ENCODE measurements at regions not wholly inside any gene's neighbourhood (a gene's known extent, or its start where the extent isn't known, plus 50 kb on each side); places are given as distances from the start of the nearest gene placed in this dataset.
A peak's percentile ranks its signal among the peaks of the same experiment; 100 is the strongest.

DNA sequence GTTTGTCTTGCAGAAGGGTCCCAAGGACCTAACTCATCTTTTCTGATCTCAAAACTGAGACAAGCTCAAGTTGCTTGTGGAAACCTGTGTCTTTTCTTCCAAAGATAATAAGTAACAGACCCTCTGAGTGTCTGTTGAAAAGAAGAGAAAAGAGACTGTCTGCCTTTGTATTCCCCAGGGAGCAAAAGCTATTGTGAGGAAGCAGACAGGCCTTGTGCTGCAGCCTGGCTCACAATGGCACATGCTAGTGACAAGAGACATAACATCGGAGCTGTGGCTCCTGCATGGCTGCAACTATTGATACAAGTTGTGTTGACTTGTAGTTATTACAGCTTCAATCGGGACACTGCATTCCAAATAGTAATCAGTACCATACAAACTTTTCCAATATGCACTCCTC, 202.9 kb downstream of the DKK1 start:
- Histone ChIP-seq H4K20me1 (ENCODE audit: insufficient read depth, low read length) (no peaks in the 10 kb centered on the region), H3K27me3 (ENCODE audit: insufficient read depth, low read length) (no peaks in the 10 kb centered on the region), H3K4me3 (ENCODE audit: insufficient read depth, low read depth, low read length) (no peak overlapping the region), H2AFZ (ENCODE audit: low read depth, low read length) (peak overlapping the region; percentile 40), H3K4me1 (ENCODE audit: insufficient read depth, low read length) (no peaks in the 10 kb centered on the region), H3K9ac (ENCODE audit: low read length) (no peak overlapping the region), H3K9me3 (ENCODE audit: insufficient read depth, low read depth, low read length) (no peaks in the 10 kb centered on the region), H3K36me3 (ENCODE audit: insufficient read depth, low read length) (no peaks in the 10 kb centered on the region), H3K27ac (ENCODE audit: low read depth, low read length) (no peak overlapping the region), H3K4me2 (ENCODE audit: low read length) (no peak overlapping the region), H3K79me2 (ENCODE audit: insufficient read depth, low read length) (no peaks in the 10 kb centered on the region)
- no peaks in the 10 kb centered on the region for H3K9me3 Mint-ChIP-seq (ENCODE audit: unreplicated experiment)
- no peak for FAIRE-seq
- H3K36me3 Mint-ChIP-seq (ENCODE audit: low read depth, unreplicated experiment), result no peaks in the 10 kb centered on the region
- H3K27me3 Mint-ChIP-seq (ENCODE audit: low read depth, unreplicated experiment), result no peaks in the 10 kb centered on the region
- H3K4me3 Mint-ChIP-seq (ENCODE audit: unreplicated experiment), result no peak overlapping the region
- no peak overlapping the region for H3K27ac Mint-ChIP-seq (ENCODE audit: unreplicated experiment)
- H3K4me1 Mint-ChIP-seq (ENCODE audit: low read depth, unreplicated experiment), result peaks cover 10% of the 10 kb centered on the region
- DNase-seq (ENCODE audit: low read depth), result no peak
- no peak for TF ChIP-seq EZH2 (IDR thresholded peaks at IDR 0.05; ENCODE audit: insufficient read depth, low read length)
- TF ChIP-seq, protein P1, sequence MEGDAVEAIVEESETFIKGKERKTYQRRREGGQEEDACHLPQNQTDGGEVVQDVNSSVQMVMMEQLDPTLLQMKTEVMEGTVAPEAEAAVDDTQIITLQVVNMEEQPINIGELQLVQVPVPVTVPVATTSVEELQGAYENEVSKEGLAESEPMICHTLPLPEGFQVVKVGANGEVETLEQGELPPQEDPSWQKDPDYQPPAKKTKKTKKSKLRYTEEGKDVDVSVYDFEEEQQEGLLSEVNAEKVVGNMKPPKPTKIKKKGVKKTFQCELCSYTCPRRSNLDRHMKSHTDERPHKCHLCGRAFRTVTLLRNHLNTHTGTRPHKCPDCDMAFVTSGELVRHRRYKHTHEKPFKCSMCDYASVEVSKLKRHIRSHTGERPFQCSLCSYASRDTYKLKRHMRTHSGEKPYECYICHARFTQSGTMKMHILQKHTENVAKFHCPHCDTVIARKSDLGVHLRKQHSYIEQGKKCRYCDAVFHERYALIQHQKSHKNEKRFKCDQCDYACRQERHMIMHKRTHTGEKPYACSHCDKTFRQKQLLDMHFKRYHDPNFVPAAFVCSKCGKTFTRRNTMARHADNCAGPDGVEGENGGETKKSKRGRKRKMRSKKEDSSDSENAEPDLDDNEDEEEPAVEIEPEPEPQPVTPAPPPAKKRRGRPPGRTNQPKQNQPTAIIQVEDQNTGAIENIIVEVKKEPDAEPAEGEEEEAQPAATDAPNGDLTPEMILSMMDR (IDR thresholded peaks at IDR 0.05; ENCODE audit: insufficient read depth, low read depth, low read length), result no peak

DNA sequence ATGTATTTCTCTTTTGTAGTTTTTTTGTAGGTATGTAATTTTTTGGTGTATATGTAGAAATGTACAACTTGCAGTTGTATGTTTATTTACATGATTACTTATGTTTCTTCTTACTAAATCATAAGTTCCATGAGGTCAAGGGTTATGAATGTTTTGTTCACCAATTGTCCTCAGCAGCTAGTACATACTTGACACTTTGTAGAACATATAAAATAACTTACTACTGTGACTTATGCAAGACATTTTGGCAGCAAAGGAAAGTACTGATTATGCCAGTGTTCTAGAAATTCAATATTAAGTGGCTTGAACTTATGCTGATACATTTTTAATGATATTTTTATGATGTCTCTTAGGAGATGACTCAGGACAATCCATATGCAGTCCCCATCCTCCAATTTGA, 209.6 kb downstream of the DKK1 start:
- Histone ChIP-seq H4K20me1 (ENCODE audit: insufficient read depth, low read length) (no peaks in the 10 kb centered on the region), H3K27ac (ENCODE audit: low read depth, low read length) (no peak overlapping the region), H3K36me3 (ENCODE audit: insufficient read depth, low read length) (no peaks in the 10 kb centered on the region), H3K9ac (ENCODE audit: low read length) (no peak overlapping the region), H3K4me3 (ENCODE audit: insufficient read depth, low read depth, low read length) (no peak overlapping the region), H3K79me2 (ENCODE audit: insufficient read depth, low read length) (no peaks in the 10 kb centered on the region), H3K27me3 (ENCODE audit: insufficient read depth, low read length) (no peaks in the 10 kb centered on the region), H3K4me2 (ENCODE audit: low read length) (no peak overlapping the region), H3K4me1 (ENCODE audit: insufficient read depth, low read length) (peaks cover 19% of the 10 kb centered on the region), H2AFZ (ENCODE audit: low read depth, low read length) (no peak overlapping the region), H3K9me3 (ENCODE audit: insufficient read depth, low read depth, low read length) (no peaks in the 10 kb centered on the region)
- no peaks in the 10 kb centered on the region for H3K27me3 Mint-ChIP-seq (ENCODE audit: low read depth, unreplicated experiment)
- H3K9me3 Mint-ChIP-seq (ENCODE audit: unreplicated experiment), result no peaks in the 10 kb centered on the region
- H3K4me3 Mint-ChIP-seq (ENCODE audit: unreplicated experiment), result no peak overlapping the region
- peaks cover 18% of the 10 kb centered on the region for H3K4me1 Mint-ChIP-seq (ENCODE audit: low read depth, unreplicated experiment)
- no peaks in the 10 kb centered on the region for H3K36me3 Mint-ChIP-seq (ENCODE audit: low read depth, unreplicated experiment)
- FAIRE-seq (peak; percentile 71), DNase-seq (ENCODE audit: low read depth) (no peak)
- no peak for TF ChIP-seq EZH2 (IDR thresholded peaks at IDR 0.05; ENCODE audit: insufficient read depth, low read length)
- TF ChIP-seq, protein P1 (IDR thresholded peaks at IDR 0.05; ENCODE audit: insufficient read depth, low read depth, low read length), result no peak
- no peak overlapping the region for H3K27ac Mint-ChIP-seq (ENCODE audit: unreplicated experiment)

DNA sequence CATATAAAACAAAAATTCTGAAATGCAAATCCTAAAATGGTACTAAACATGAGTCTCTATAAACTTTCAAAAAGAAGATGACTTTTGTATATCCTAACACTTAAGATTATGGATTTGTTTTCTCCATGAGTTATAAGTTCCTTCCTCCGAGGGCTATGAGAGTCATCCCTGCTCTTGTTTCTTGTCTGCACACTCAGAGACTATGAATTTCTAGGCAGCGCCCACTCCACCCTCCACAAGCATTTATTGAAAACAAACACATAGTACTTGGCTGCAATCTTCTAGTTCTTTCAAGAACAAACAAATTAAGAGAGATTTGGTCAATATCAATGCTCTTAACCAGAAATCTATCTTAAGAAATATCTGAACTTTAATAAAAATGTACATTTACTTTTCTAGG, 211.7 kb downstream of the DKK1 start:
- Histone ChIP-seq H2AFZ (ENCODE audit: low read depth, low read length) (no peak overlapping the region), H3K9ac (ENCODE audit: low read length) (no peak overlapping the region), H3K4me3 (ENCODE audit: insufficient read depth, low read depth, low read length) (no peak overlapping the region), H3K27me3 (ENCODE audit: insufficient read depth, low read length) (no peaks in the 10 kb centered on the region), H3K4me1 (ENCODE audit: insufficient read depth, low read length) (peaks cover 19% of the 10 kb centered on the region), H3K27ac (ENCODE audit: low read depth, low read length) (peak overlapping the region; percentile 49), H3K36me3 (ENCODE audit: insufficient read depth, low read length) (no peaks in the 10 kb centered on the region), H3K4me2 (ENCODE audit: low read length) (peak overlapping the region; percentile 70), H3K79me2 (ENCODE audit: insufficient read depth, low read length) (no peaks in the 10 kb centered on the region), H3K9me3 (ENCODE audit: insufficient read depth, low read depth, low read length) (no peaks in the 10 kb centered on the region), H4K20me1 (ENCODE audit: insufficient read depth, low read length) (no peaks in the 10 kb centered on the region)
- no peaks in the 10 kb centered on the region for H3K27me3 Mint-ChIP-seq (ENCODE audit: low read depth, unreplicated experiment)
- no peak for TF ChIP-seq EZH2 (IDR thresholded peaks at IDR 0.05; ENCODE audit: insufficient read depth, low read length)
- TF ChIP-seq, protein P1 (IDR thresholded peaks at IDR 0.05; ENCODE audit: insufficient read depth, low read depth, low read length), result no peak
- no peaks in the 10 kb centered on the region for H3K9me3 Mint-ChIP-seq (ENCODE audit: unreplicated experiment)
- DNase-seq (ENCODE audit: low read depth) (peak; percentile 70), FAIRE-seq (no peak)
- peaks cover 18% of the 10 kb centered on the region for H3K4me1 Mint-ChIP-seq (ENCODE audit: low read depth, unreplicated experiment)
- peak overlapping the region; percentile 70 for H3K27ac Mint-ChIP-seq (ENCODE audit: unreplicated experiment)
- H3K4me3 Mint-ChIP-seq (ENCODE audit: unreplicated experiment), result no peak overlapping the region
- no peaks in the 10 kb centered on the region for H3K36me3 Mint-ChIP-seq (ENCODE audit: low read depth, unreplicated experiment)

All from astrocyte (in vitro differentiated cells and primary cell).